Neuronal stem cell (in vitro differentiated cells): ENCODE measurements at regions not wholly inside any gene's neighbourhood (a gene's known extent, or its start where the extent isn't known, plus 50 kb on each side); places are given as distances from the start of the nearest gene placed in this dataset.
"Not testable (repeated sequence)": the region's sequence is repeated elsewhere in the genome, so short reads cannot be mapped to it uniquely, and the experiment has no call there.

ENCODE experiments used
- DNase-seq: peaks from one replicate; pipeline ENCODE4 v3.0.0-alpha.2; 2013; ENCODE audit warnings: low spot score
- H2AFZ ChIP-seq: one replicate; pipeline ENCODE4 v1.6.1; 2013; ENCODE audit warnings: mild to moderate bottlenecking, low read length, inconsistent platforms
- H2AK5ac ChIP-seq: 2 replicates; pipeline ENCODE4 v1.6.1; 2013; ENCODE audit warnings: low read depth, mild to moderate bottlenecking, inconsistent platforms, low read length, moderate library complexity, mixed read lengths
- H2BK120ac ChIP-seq: 2 replicates; pipeline ENCODE4 v1.6.1; 2013; ENCODE audit warnings: low read depth, mild to moderate bottlenecking, inconsistent platforms, low read length, moderate library complexity, mixed read lengths
- H2BK12ac ChIP-seq: one replicate; pipeline ENCODE4 v1.6.1; 2013; ENCODE audit warnings: low read length, inconsistent platforms
- H2BK15ac ChIP-seq: 2 replicates; pipeline ENCODE4 v1.6.1; 2013; ENCODE audit warnings: mild to moderate bottlenecking, low read length, inconsistent platforms, mixed read lengths
- H2BK5ac ChIP-seq: one replicate; pipeline ENCODE4 v1.6.1; 2013; ENCODE audit warnings: inconsistent platforms, mild to moderate bottlenecking, low read length, moderate library complexity
- H3K14ac ChIP-seq: one replicate; pipeline ENCODE4 v1.6.1; 2013; ENCODE audit warnings: low read length, inconsistent platforms
- H3K18ac ChIP-seq: 2 replicates; pipeline ENCODE4 v1.6.1; 2013; ENCODE audit warnings: low read length, inconsistent platforms
- H3K23ac ChIP-seq: 2 replicates; pipeline ENCODE4 v1.6.1; 2013; ENCODE audit warnings: low read depth, mild to moderate bottlenecking, mixed read lengths, low read length, inconsistent platforms; ENCODE audit not compliant: poor library complexity
- H3K27ac ChIP-seq: replicated peaks from 3 replicates; pipeline ENCODE4 v1.5.1; 2013; ENCODE audit warnings: low read length, inconsistent platforms
- H3K27me3 ChIP-seq, 3 experiments: 2 replicates each; pipeline ENCODE4 v1.6.1; 2013; ENCODE audit warnings: low read length in 3 of 3, mild to moderate bottlenecking in 2 of 3, inconsistent platforms in 1 of 3, low read depth in 1 of 3, mixed read lengths in 1 of 3, moderate library complexity in 1 of 3; ENCODE audit not compliant: control insufficient read depth in 3 of 3, insufficient read depth in 3 of 3
- H3K36me3 ChIP-seq, 2 donors: replicated peaks in 1 of 2; 2 replicates each; pipeline ENCODE4 v1.6.1; 2013; ENCODE audit warnings: low read length in 2 of 2; ENCODE audit not compliant: control insufficient read depth in 2 of 2, insufficient read depth in 2 of 2
- H3K4ac ChIP-seq: 2 replicates; pipeline ENCODE4 v1.6.1; 2013; ENCODE audit warnings: inconsistent platforms, mild to moderate bottlenecking, low read length, moderate library complexity
- H3K4me1 ChIP-seq, 2 donors: 1 replicate in 1 of 2; 2 replicates in 1 of 2; pipeline ENCODE4 v1.6.1; 2013; ENCODE audit warnings: low read length in 2 of 2, low read depth in 1 of 2; ENCODE audit not compliant: control insufficient read depth in 2 of 2, insufficient read depth in 1 of 2
- H3K4me2 ChIP-seq: one replicate; pipeline ENCODE4 v1.6.1; 2013; ENCODE audit warnings: mild to moderate bottlenecking, low read length, inconsistent platforms; ENCODE audit not compliant: insufficient read depth, poor library complexity, severe bottlenecking
- H3K4me3 ChIP-seq, 2 donors: 2 replicates each; pipeline ENCODE4 v1.5.1; 2013; ENCODE audit warnings: low read length in 2 of 2, mild to moderate bottlenecking in 2 of 2, inconsistent platforms in 1 of 2, moderate library complexity in 1 of 2
- H3K79me1 ChIP-seq: one replicate; pipeline ENCODE4 v1.6.1; 2013; ENCODE audit warnings: low read depth, mild to moderate bottlenecking, inconsistent platforms, low read length, moderate library complexity
- H3K9ac ChIP-seq: one replicate; pipeline ENCODE4 v1.6.1; 2013; ENCODE audit warnings: mild to moderate bottlenecking, low read depth, low read length, inconsistent platforms; ENCODE audit not compliant: poor library complexity
- H3K9me3 ChIP-seq, 2 donors: replicated peaks in 1 of 2; 2 replicates each; pipeline versions ENCODE3 to v1.6.1; 2013; ENCODE audit warnings: low read length in 2 of 2, mild to moderate bottlenecking in 2 of 2, inconsistent platforms in 1 of 2, low read depth in 1 of 2, mixed read lengths in 1 of 2, moderate library complexity in 1 of 2; ENCODE audit not compliant: control insufficient read depth in 2 of 2, insufficient read depth in 1 of 2
- H4K8ac ChIP-seq: one replicate; pipeline ENCODE4 v1.6.1; 2013; ENCODE audit warnings: low read depth, mild to moderate bottlenecking, inconsistent platforms, low read length, moderate library complexity
- H4K91ac ChIP-seq: one replicate; pipeline ENCODE4 v1.6.1; 2013; ENCODE audit warnings: low read length, low read depth, mild to moderate bottlenecking, inconsistent platforms; ENCODE audit not compliant: poor library complexity
- WGBS, 2 donors: extraction: QIAGEN DNeasy Blood & Tissue Kit; methylation state at CpG; one replicate each; pipeline ENCODE4 v1.1.7; 2013; ENCODE audit warnings: missing lambda C conversion rate in 2 of 2, mixed read lengths in 1 of 2; ENCODE audit not compliant: insufficient read length in 2 of 2, insufficient replicate concordance in 1 of 2; ENCODE audit errors: extremely low coverage in 2 of 2; 5-methylcytosine and 5-hydroxymethylcytosine counted together

GRCh38 chr10:46792657-46793357 is 118.4 kb upstream of the PTPN20 start:
- H2BK15ac ChIP-seq, H3K4me3 ChIP-seq, H3K23ac ChIP-seq, H3K79me1 ChIP-seq, H3K4me1 ChIP-seq, H3K4ac ChIP-seq, H2BK5ac ChIP-seq, H3K18ac ChIP-seq, H2BK120ac ChIP-seq, H3K9me3 ChIP-seq, H3K36me3 ChIP-seq, H4K91ac ChIP-seq, H2AFZ ChIP-seq, H4K8ac ChIP-seq, H3K27ac ChIP-seq, H3K14ac ChIP-seq, DNase-seq, H3K9ac ChIP-seq, H3K27me3 ChIP-seq, H2BK12ac ChIP-seq, H3K4me2 ChIP-seq, H2AK5ac ChIP-seq: not testable (repeated sequence)
- no CpG with 5 or more reads among the region's 6 CpGs for WGBS, 2 donors

DNA sequence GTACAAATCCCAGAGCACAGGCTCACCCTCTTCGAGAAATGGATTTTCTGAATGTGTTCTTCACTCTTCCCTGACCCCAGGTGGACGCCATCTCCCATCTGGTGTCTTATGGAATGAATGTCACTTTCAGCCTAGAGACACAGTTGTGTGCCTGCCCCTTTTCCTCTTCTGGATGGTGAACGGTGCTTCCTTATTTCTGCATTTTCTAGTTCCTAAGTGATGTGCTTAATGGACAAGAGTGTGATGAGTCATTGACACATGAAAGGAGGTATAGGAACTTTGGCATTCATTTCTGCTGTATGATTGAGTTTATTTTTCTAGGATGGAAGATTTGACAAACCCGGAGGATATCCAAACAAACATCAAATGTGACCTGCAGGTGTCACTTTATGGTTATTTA is 114.9 kb upstream of the PTPN20 start:
- not testable (repeated sequence) for H3K4ac ChIP-seq, H2BK15ac ChIP-seq, H3K9ac ChIP-seq, H3K79me1 ChIP-seq, H3K23ac ChIP-seq, H2AFZ ChIP-seq, H4K91ac ChIP-seq, H2BK12ac ChIP-seq, DNase-seq, H4K8ac ChIP-seq, H2AK5ac ChIP-seq, H3K14ac ChIP-seq, H3K4me1 ChIP-seq, H2BK120ac ChIP-seq, H3K4me2 ChIP-seq, H3K27ac ChIP-seq, H3K4me3 ChIP-seq, H3K9me3 ChIP-seq, H3K36me3 ChIP-seq, H3K27me3 ChIP-seq, H2BK5ac ChIP-seq, H3K18ac ChIP-seq
- WGBS, 2 donors, result no CpG with 5 or more reads among the region's 4 CpGs

DNA sequence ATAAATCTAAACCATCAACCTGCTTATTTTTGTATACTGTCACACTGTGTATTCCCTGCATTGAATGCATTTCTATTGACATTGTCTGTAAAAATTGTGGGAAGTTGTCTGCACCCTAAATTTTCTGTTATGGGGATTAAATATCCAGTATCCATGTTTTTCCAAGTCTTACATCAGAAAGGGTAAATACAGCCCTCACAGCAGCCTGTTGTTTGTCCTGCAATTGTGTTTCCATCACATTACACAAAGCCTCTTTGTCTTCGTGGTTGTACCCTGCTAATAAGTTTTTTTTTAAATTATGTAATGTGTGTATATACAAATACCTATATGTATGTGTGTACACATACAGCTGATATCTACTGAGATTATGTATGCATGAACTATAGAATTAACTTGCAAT is 109.2 kb upstream of the PTPN20 start:
- H2BK12ac ChIP-seq, H4K8ac ChIP-seq, H2BK120ac ChIP-seq, H3K18ac ChIP-seq, H2BK15ac ChIP-seq, H3K27ac ChIP-seq, DNase-seq, H3K14ac ChIP-seq, H3K9me3 ChIP-seq, H3K23ac ChIP-seq, H3K4ac ChIP-seq, H2AK5ac ChIP-seq, H4K91ac ChIP-seq, H3K4me3 ChIP-seq, H3K79me1 ChIP-seq, H3K36me3 ChIP-seq, H2AFZ ChIP-seq, H3K27me3 ChIP-seq, H3K9ac ChIP-seq, H3K4me1 ChIP-seq, H2BK5ac ChIP-seq, H3K4me2 ChIP-seq: not testable (repeated sequence)
- no CpG with 5 or more reads among the region's 1 CpG for WGBS, 2 donors

DNA sequence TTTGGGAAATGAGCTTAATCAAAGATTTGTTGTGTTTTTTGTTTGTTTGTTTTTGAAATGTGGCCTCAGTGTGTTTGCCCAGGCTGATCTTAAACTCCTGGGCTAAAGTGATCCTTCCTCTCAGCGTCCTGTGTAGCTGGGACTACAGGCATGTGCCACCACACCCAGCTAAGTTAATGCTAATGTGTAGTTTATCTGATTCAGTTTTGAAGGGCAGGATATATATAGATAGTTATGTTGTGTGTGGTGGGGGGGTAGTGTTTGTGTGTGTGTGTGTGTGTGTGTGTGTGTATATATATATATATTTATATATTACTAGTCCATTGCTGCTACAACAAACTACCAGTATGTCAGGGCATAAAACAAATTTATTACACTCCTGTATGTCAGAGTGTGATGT is 108.1 kb upstream of the PTPN20 start:
- H3K14ac ChIP-seq, H2BK12ac ChIP-seq, H2AFZ ChIP-seq, H3K9ac ChIP-seq, H3K4me2 ChIP-seq, DNase-seq, H3K4me3 ChIP-seq, H2BK120ac ChIP-seq, H3K9me3 ChIP-seq, H3K23ac ChIP-seq, H3K4me1 ChIP-seq, H3K18ac ChIP-seq, H3K36me3 ChIP-seq, H3K27ac ChIP-seq, H3K79me1 ChIP-seq, H4K8ac ChIP-seq, H2AK5ac ChIP-seq, H3K4ac ChIP-seq, H3K27me3 ChIP-seq, H2BK5ac ChIP-seq, H2BK15ac ChIP-seq, H4K91ac ChIP-seq: not testable (repeated sequence)
- no CpG with 5 or more reads among the region's 1 CpG for WGBS, 2 donors
